Ammon's horn (tissue), 1 donor: ENCODE measurements at regions not wholly inside any gene's neighbourhood (a gene's known extent, or its start where the extent isn't known, plus 50 kb on each side); places are given as distances from the start of the nearest gene placed in this dataset.

ENCODE experiments used
- DNase-seq: peaks from one replicate; pipeline ENCODE4 v3.0.0-alpha.2; 2016; ENCODE audit warnings: low spot score

- DNase-seq, result no peak
Observed at GRCh38 chr6:159099961-159100360, 55.2 kb upstream of the TAGAP start.

GRCh38 chr6:159099276-159099675, 54.5 kb upstream of the TAGAP start:
- no peak for DNase-seq

- DNase-seq, result no peak
Observed at GRCh38 chr6:159098636-159099106, 53.9 kb upstream of the TAGAP start.

GRCh38 chr6:159097256-159097655, 52.5 kb upstream of the TAGAP start:
- no peak for DNase-seq

GRCh38 chr6:159095616-159096015, 50.8 kb upstream of the TAGAP start:
- no peak for DNase-seq

- DNase-seq, result no peak
Observed at GRCh38 chr6:159094444-159095252, 49.9 kb upstream of the TAGAP start.
